ENCODE measurements at regions not wholly inside any gene's neighbourhood (a gene's known extent, or its start where the extent isn't known, plus 50 kb on each side); places are given as distances from the start of the nearest gene placed in this dataset.

DNA sequence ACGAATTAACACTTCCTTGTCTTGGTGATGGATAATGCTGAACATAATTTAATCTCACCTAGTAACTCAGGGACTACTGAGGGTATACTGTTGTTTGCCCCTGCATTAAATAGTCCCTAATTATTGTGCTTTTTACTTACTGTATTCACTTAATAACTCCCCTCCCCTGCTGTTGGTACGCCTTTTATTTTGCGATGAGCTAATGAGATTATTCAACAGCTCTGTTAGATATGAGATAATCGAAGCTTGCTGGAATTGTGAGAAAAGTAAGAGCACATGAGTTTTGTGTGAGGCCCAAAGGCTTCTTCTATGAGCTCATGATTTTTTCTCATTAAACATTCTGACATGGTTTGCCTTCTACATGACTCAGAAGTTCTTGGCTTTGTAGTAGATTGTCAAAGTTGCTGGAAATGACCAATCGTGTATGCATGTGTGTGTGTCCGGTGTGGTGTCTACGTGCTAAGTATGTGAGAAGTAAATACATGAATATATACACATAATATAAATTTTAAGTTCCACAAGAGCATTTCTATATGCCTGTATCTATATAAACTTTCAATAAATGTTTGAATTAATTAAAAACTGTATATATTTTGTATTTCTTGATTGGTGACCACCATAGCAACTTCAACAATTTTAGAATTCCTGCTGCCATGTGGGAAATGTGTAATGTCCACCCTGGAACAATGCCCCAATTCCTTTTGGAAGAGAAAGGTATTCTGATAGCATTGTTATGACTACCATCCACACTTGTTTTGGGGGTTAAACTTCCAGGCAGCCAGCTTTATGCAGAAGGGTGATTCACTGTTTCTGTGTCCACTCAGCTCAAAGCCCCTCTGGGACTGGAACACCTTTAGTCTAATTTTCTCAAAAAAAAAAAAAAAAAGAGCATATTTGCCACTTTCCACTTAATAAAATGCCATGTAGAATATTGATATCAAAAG is 106.2 kb downstream of the SAMD9 start:
- DNase-seq (ENCODE audit: extremely low spot score), result no peak
- ChIA-PET POLR2A (no interaction called here), CTCF (interaction anchor here (0.9 to 1.4 kb wide), 4 partner anchors 12 to 36 kb away, joined by 3 to 4 read pairs (median 3); no protein-coding TSS in a partner anchor)
- TF ChIP-seq CTCF (IDR thresholded peaks at IDR 0.05; ENCODE audit: control extremely low read depth, extremely low read depth, low read depth, missing control alignments), result no peak

- no peak for TF ChIP-seq CTCF (IDR thresholded peaks at IDR 0.05; ENCODE audit: control extremely low read depth, extremely low read depth, low read depth, missing control alignments)
- no peak for DNase-seq (ENCODE audit: extremely low spot score)
- CTCF ChIA-PET, result interaction anchor here (1.2 kb wide), 1 partner anchor 8 kb away, joined by 3 read pairs; no protein-coding TSS in a partner anchor
- POLR2A ChIA-PET, result no interaction called here
Measured at GRCh38 chr7:93008833-93009232, 108.9 kb downstream of the SAMD9 start.

GRCh38 chr7:93006480-93007095 is 111.2 kb downstream of the SAMD9 start:
- ChIA-PET CTCF (interaction anchor here (1.0 to 1.5 kb wide), 3 partner anchors 10 to 18 kb away, joined by 3 to 4 read pairs (median 3); no protein-coding TSS in a partner anchor), POLR2A (no interaction called here)
- TF ChIP-seq CTCF (IDR thresholded peaks at IDR 0.05; ENCODE audit: control extremely low read depth, extremely low read depth, low read depth, missing control alignments), result no peak
- DNase-seq (ENCODE audit: extremely low spot score), result no peak

DNA sequence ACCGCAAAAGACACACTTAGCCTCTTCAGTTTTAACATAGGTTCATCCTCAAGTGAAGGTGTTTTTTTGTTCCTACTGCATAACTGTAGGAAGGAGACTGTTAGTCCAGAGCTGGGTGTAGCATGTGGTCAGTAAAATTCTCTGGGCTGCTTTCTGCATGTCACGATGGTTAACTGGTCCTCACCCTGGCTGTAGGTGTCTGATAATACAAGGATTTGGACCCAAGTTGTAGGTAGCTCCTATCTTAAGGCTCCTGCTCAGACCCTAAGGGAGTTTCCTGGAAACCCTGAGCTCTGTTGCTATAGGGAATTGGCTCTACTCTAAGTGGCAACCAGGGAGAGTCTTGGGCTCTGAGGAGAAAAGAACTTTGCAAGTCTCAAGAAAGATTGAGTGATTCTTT is 112.9 kb downstream of the SAMD9 start:
- ChIA-PET CTCF (no interaction called here), POLR2A (no interaction called here)
- no peak for DNase-seq (ENCODE audit: extremely low spot score)
- TF ChIP-seq CTCF (IDR thresholded peaks at IDR 0.05; ENCODE audit: control extremely low read depth, extremely low read depth, low read depth, missing control alignments), result no peak

- no peak for DNase-seq (ENCODE audit: extremely low spot score)
- ChIA-PET CTCF (no interaction called here), POLR2A (no interaction called here)
Measured at GRCh38 chr7:92997719-92998118, 120.1 kb downstream of the SAMD9 start.

More at GRCh38 chr7:92997719-92998118, 120.1 kb downstream of the SAMD9 start:
- no peak for TF ChIP-seq CTCF (IDR thresholded peaks at IDR 0.05; ENCODE audit: control extremely low read depth, extremely low read depth, low read depth, missing control alignments)
